ENCODE measurements at regions not wholly inside any gene's neighbourhood (a gene's known extent, or its start where the extent isn't known, plus 50 kb on each side); places are given as distances from the start of the nearest gene placed in this dataset.
"Not testable (repeated sequence)": the region's sequence is repeated elsewhere in the genome, so short reads cannot be mapped to it uniquely, and the experiment has no call there.

GRCh38 chr7:11221984-11222383 is 248.3 kb downstream of the PHF14 start:
- no peak for DNase-seq

DNA sequence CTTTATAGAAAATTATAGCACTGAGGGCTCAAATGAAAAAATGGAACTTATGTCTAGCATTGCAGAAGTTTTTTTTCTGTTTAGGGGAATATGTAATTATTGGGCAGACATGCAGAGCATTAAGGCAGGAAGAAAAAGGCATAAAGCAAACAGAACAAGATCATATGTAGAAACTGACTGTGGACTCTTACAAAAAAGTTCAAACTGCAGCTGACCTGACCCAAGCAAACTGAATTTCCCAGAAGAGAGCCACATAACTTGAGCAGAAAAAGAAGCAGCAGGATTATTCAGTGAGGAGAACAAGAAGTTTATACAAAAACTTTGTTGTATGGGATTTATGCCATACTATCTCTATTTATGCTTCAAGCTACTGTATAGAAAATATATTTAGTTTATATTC is 250.9 kb downstream of the PHF14 start:
- DNase-seq: no peak

DNA sequence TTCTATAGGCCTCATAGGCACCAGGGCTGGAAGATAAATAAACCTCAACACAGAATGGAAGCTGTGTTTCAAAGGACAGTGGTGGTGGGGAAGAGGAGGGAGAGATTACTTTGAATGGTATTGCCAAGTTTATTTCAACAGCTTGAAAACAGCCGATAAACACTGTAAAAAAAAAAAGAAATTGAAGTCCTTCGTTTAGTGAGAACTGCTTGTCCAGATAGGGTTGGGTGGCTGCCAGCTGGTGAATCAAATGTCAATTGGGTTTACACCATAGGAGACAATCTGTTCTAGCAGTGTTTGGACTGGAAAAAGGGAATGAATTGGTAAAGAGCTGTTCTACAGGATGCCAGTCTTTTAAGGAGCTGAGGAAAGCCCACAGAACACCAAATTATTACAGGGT is 254.8 kb downstream of the PHF14 start:
- DNase-seq: peak; percentile 55

DNA sequence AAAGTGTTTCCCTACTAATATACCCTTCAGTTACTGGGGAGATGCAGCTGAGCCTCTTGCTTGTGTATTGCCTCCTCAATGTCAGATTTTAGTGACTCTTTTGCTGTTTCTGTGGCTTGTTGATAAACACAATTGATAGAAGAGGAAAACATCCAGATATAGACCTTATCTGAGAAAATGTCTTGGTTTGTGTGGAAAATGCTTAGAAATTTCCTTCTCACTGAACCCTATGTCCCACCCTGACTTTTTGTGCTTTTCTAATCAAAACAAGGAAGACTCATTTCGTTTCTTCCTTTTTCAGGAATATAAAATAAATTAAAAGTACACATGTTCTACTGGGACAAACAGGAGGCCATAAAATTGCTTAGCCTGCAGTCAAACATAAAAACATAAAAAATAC is 257.5 kb downstream of the PHF14 start:
- no peak for DNase-seq

GRCh38 chr7:11232462-11232861 is 258.8 kb downstream of the PHF14 start:
- DNase-seq: peak; percentile 20

DNA sequence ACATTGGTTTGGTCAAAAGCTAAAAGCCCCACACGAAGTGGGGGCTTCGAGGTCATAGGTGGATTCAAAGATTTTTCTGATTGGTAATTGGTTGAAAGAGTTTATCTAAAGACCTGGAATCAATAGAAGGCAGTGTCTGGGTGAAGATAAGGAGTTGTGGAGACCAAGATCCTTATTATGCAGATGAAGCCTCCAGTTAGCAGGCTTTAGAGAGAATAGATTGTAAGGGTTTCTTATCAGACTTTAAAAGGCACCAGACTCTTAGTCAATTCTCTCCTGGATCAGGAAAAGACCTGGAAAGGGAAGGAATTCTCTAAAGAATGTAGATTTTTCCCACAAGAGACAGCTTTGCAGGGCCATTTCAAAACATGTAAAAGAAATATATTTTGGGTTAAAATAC is 260.2 kb downstream of the PHF14 start:
- DNase-seq: no peak

GRCh38 chr7:11235491-11235890 is 261.8 kb downstream of the PHF14 start:
- no peak for DNase-seq

DNA sequence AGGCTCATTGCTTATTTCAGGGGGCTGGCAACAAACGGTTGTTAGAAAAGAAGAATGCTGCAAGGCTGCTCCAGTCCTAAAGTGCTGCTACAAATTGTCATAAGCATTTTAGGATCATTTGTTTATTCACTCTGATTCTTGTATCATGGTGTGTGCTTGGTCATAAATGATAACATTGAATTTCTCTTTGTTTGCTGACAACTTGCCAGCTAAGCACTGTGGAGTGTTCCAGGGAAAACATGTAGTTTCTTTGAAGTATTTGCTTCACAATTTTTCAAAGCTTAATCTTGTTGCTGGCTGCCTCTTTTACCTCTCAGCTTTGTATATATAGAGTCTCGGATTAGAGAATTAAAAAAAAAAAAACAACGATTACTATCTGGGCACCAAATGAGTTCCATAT is 263.0 kb downstream of the PHF14 start:
- DNase-seq: no peak

DNA sequence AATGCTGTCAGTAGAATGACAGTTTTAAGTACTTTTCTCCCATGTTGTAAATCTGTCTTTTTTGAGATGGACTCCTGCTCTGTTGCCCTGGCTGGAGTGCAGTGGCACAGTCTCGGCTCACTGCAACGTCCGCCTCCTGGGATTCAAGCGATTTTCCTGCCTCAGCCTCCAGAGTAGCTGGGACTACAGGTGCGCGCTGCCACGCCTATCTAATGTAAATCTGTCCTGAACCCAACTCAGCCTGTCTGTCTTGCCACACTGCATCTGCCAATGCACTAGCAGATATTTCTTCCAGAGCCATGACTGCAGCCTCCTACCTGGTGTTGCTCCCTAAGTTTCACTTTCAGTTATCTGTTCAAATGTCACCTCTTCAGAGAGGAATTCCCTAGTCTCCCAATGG is 264.1 kb downstream of the PHF14 start:
- no peak for DNase-seq

GRCh38 chr7:11239316-11239715 is 265.6 kb downstream of the PHF14 start:
- DNase-seq: peak; percentile 71

DNA sequence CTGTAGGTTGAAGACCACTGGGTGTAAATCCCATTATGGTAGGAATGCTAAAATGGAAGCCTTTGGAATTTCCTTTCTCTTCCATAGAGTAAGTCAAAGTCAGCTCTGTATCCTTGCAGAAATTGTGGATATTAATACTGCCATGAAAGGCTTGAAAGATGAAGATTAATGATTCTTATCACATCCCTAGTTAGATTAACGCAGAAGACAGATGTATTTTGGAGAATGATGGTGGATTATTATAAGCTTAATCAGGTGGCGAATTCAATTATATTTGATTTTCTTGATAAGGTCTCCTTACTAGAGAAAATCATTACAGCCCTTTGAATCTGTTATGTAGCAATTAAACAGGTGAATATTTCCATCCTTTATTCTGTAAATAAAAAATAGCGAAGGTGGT is 270.1 kb downstream of the PHF14 start:
- no peak for DNase-seq

- DNase-seq: no peak
These were observed 270.5 kb downstream of the PHF14 start for GRCh38 chr7:11244149-11244548.

DNA sequence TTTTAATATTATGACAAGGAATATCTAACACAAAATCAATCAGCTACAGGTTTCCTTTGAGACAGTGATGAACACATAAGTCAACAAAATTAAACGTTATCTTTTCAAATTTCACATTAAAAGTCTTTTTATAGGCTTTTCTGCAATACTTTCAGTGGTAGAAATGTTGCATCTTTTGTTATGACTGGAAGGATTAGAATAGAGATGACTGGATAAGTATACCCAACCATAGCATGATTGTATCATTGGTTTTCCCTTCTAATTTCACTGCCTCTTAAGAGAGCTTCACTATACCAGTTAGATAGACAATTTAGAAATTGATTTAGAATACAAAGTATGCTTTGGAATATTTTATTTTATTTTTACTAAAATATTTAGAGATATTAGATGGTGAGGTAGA is 273.9 kb downstream of the PHF14 start:
- DNase-seq: no peak

- no peak for DNase-seq
These were observed 277.8 kb downstream of the PHF14 start for GRCh38 chr7:11251436-11251835.

GRCh38 chr7:11252011-11252607 is 278.4 kb downstream of the PHF14 start:
- DNase-seq: no peak

DNA sequence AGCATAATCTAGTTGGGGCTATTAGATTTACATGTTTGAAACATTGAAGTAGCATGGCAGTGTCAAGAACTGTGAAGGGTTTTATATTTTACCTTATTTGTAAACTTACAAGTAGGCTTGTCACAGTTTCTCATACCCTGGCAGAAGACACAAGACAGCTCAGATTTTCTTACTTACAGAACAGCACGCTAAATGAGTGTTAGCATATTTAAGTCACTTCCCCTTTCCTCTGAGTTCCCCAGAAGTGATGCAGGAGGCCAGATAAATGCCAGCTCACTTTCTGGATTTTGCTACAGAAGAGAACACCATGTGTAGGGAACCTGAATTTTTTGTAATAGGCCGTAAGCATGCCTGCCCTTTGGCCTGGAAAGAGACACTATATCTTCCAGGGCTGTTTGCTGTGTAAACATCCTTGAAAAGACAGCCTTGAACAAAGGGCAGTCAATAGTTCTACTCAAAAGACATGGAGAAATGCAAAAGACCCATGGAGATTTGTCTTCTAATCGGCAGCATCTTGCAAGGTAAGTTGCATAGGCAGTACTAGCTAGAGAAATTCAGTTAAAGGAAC is 279.1 kb downstream of the PHF14 start:
- DNase-seq: no peak

GRCh38 chr7:11256501-11256900 is 282.8 kb downstream of the PHF14 start:
- no peak for DNase-seq

- DNase-seq: peak; percentile 4
These were observed 287.8 kb downstream of the PHF14 start for GRCh38 chr7:11261470-11261869.

DNA sequence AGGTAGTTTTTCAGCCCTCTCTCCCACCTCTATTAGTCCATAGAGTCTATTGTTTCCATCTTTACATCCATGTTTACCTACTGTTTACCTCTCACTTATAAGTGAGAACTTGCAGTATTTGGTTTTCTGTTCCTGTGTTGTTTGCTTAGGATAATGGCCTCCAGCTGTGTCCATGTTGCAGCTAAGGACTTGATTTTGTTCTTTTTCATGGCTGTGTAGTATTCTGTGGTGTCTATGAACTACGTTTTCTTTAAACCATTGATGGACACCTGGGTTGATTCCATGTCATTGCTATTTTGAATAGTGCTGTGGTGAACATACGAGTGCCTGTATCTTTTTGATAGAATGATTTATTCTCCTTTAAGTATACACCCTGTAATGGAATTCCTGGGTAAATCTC is 292.4 kb downstream of the PHF14 start:
- no peak for DNase-seq

- no peak for DNase-seq
These were observed 298.7 kb downstream of the PHF14 start for GRCh38 chr7:11272352-11272751.

- no peak for DNase-seq
These were observed 300.4 kb downstream of the PHF14 start for GRCh38 chr7:11274074-11274473.

DNA sequence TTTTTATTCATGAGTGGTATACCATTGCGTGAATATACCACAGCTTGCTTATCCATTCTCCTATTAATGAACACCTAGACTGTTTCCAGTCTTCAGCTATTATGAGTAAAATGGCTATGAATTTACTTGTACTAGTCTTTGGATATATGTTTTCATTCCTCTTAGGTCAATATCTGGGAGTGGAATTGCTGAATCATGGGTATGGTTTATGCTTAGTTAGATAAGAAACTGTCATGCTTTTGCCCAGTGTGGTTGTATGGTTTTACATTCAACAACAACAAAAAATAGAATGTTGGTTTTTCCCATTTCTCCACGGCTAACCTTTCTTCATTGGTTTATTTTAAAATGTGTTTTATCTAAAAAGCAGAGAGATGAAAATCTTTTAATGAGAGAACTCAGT is 308.3 kb downstream of the PHF14 start:
- DNase-seq: no peak

GRCh38 chr7:11283584-11283983 is 309.9 kb downstream of the PHF14 start:
- not testable (repeated sequence) for DNase-seq

GRCh38 chr7:11290863-11291262 is 317.2 kb downstream of the PHF14 start:
- DNase-seq: no peak

DNA sequence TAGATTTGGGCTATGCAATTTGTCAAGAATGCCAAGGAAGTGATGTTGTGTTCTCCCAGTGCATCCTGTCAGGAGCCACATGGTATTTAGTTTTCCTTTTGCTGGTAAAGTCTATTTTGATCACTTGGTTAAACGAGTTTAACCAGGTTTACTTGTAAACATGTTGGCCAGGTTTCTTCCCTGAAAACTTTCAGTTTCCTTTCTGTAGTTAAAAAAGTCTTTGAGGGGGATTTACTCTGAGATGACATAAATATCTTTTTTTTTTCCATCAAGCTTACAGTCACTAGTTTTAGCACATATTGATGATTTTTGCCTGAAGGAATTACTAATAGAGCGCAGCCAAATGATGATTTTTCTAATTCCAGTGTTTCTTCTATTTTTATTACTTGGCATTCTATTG is 320.5 kb downstream of the PHF14 start:
- DNase-seq: no peak

Data from fibroblast of skin of right quadriceps (primary cell).